ENCODE measurements at regions not wholly inside any gene's neighbourhood (a gene's known extent, or its start where the extent isn't known, plus 50 kb on each side); places are given as distances from the start of the nearest gene placed in this dataset.

DNA sequence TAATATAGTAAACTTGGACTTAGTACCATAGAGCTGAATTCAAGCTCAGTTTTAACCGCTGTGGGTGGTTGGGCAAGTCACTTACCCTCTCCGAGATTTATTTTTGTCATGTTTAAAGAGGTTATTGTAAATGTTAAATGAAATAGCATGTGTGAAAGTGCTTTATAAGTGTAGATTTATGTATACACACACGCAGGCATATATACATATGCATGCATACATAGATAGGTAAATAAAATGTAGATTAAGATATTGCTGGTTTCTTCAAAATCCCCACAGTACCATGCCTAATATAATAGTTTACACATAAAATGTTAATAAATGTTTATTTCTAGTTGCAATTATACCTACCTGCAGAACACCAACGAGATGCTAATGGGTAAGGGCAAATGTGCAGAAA lies 164.5 kb upstream of the EGFLAM start:
- no peak overlapping the region for H3K4me3 ChIP-seq
- H3K27ac ChIP-seq (replicated peaks) = no peak overlapping the region
- H3K9me3 ChIP-seq (replicated peaks) = no peaks in the 10 kb centered on the region
- no peak for DNase-seq
- intact Hi-C loops (cut with micrococcal nuclease) = no loop called here
- TF ChIP-seq, protein P1, sequence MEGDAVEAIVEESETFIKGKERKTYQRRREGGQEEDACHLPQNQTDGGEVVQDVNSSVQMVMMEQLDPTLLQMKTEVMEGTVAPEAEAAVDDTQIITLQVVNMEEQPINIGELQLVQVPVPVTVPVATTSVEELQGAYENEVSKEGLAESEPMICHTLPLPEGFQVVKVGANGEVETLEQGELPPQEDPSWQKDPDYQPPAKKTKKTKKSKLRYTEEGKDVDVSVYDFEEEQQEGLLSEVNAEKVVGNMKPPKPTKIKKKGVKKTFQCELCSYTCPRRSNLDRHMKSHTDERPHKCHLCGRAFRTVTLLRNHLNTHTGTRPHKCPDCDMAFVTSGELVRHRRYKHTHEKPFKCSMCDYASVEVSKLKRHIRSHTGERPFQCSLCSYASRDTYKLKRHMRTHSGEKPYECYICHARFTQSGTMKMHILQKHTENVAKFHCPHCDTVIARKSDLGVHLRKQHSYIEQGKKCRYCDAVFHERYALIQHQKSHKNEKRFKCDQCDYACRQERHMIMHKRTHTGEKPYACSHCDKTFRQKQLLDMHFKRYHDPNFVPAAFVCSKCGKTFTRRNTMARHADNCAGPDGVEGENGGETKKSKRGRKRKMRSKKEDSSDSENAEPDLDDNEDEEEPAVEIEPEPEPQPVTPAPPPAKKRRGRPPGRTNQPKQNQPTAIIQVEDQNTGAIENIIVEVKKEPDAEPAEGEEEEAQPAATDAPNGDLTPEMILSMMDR (IDR thresholded peaks at IDR 0.05; ENCODE audit: borderline replicate concordance) = no peak
- H3K4me1 ChIP-seq = no peaks in the 10 kb centered on the region
- H3K36me3 ChIP-seq = no peaks in the 10 kb centered on the region
- peaks cover 20% of the 10 kb centered on the region for H3K27me3 ChIP-seq (ENCODE audit: low read depth)

DNA sequence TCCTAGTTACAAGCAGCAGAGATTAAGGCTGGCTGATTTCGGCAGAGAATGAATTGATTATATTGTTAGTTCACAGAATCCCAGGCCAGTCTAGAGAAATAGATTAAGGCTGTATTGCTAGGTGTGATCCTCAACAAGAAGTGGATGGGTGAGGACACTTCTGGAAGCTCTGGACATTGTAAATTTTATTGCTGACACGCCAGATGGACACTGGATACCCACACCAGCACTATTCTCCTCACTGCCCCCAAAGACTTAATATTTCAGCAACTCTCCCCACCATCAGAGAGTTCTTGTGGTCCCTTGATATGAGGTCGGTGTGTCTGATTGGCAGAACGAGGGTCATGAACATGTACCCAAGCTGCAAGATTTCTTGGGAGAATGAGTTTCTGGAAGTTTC lies 171.6 kb upstream of the EGFLAM start:
- no peaks in the 10 kb centered on the region for H3K36me3 ChIP-seq
- TF ChIP-seq, protein P1 (IDR thresholded peaks at IDR 0.05; ENCODE audit: borderline replicate concordance) = no peak
- no peak for DNase-seq
- no peak overlapping the region for H3K27ac ChIP-seq (replicated peaks)
- H3K9me3 ChIP-seq (replicated peaks) = peaks cover 3% of the 10 kb centered on the region
- peaks cover 6% of the 10 kb centered on the region for H3K27me3 ChIP-seq (ENCODE audit: low read depth)
- no peaks in the 10 kb centered on the region for H3K4me1 ChIP-seq
- no peak overlapping the region for H3K4me3 ChIP-seq
- intact Hi-C loops (cut with micrococcal nuclease) = no loop called here

- H3K27me3 ChIP-seq (ENCODE audit: low read depth) = no peaks in the 10 kb centered on the region
- H3K4me1 ChIP-seq = no peaks in the 10 kb centered on the region
- no peaks in the 10 kb centered on the region for H3K36me3 ChIP-seq
- H3K9me3 ChIP-seq (replicated peaks) = no peaks in the 10 kb centered on the region
- intact Hi-C loops (cut with micrococcal nuclease) = no loop called here
- H3K27ac ChIP-seq (replicated peaks) = no peak overlapping the region
- no peak overlapping the region for H3K4me3 ChIP-seq
- no peak for DNase-seq
- TF ChIP-seq, protein P1 (IDR thresholded peaks at IDR 0.05; ENCODE audit: borderline replicate concordance) = no peak
These were observed 178.5 kb upstream of the EGFLAM start for GRCh38 chr5:38079620-38080402.

- no peaks in the 10 kb centered on the region for H3K4me1 ChIP-seq
- no peak for DNase-seq
- no peak overlapping the region for H3K4me3 ChIP-seq
- H3K27me3 ChIP-seq (ENCODE audit: low read depth) = no peaks in the 10 kb centered on the region
- H3K36me3 ChIP-seq = no peaks in the 10 kb centered on the region
- H3K9me3 ChIP-seq (replicated peaks) = no peaks in the 10 kb centered on the region
- H3K27ac ChIP-seq (replicated peaks) = no peak overlapping the region
- intact Hi-C loops (cut with micrococcal nuclease) = no loop called here
- TF ChIP-seq, protein P1 (IDR thresholded peaks at IDR 0.05; ENCODE audit: borderline replicate concordance) = no peak
These were observed 180.2 kb upstream of the EGFLAM start for GRCh38 chr5:38078161-38078560.

DNA sequence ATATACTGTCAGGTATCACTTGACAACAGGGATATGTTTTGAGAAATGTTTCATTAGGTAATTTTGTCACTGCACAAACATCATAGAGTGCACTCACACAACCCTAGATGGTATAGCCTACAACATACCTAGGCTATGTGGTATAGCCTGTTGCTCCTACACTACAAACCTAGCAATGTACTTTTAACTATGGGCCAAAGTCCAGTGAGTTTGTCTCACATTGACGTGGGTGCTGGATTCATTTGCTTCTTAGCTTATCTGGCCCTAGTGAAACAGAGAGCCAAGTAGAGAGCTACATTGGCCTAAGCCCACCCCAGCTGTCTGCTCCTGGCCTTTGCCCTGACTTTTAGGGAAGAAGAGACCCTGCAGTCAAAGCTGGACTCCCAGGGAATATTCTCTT lies 180.7 kb upstream of the EGFLAM start:
- intact Hi-C loops (cut with micrococcal nuclease) = no loop called here
- Histone ChIP-seq H3K9me3 (replicated peaks) (no peaks in the 10 kb centered on the region), H3K4me1 (no peaks in the 10 kb centered on the region), H3K36me3 (no peaks in the 10 kb centered on the region), H3K4me3 (no peak overlapping the region), H3K27ac (replicated peaks) (no peak overlapping the region), H3K27me3 (ENCODE audit: low read depth) (no peaks in the 10 kb centered on the region)
- DNase-seq = no peak
- TF ChIP-seq, protein P1 (IDR thresholded peaks at IDR 0.05; ENCODE audit: borderline replicate concordance) = no peak

All from left ventricle myocardium inferior (tissue), 1 donor.